Midbrain (tissue), 1 donor: ENCODE measurements at regions not wholly inside any gene's neighbourhood (a gene's known extent, or its start where the extent isn't known, plus 50 kb on each side); places are given as distances from the start of the nearest gene placed in this dataset.
"Not testable (repeated sequence)": the region's sequence is repeated elsewhere in the genome, so short reads cannot be mapped to it uniquely, and the experiment has no call there.

ENCODE experiments used
- DNase-seq: peaks from one replicate; lab custom pipeline; 2025; lab: John Stamatoyannopoulos, UW

- no peak for DNase-seq
Observed at GRCh38 chr2:109719871-109720270, 74.2 kb upstream of the RGPD5 start.

- DNase-seq, result no peak
Observed at GRCh38 chr2:109720380-109721106, 73.6 kb upstream of the RGPD5 start.

GRCh38 chr2:109721135-109721534 is 73.0 kb upstream of the RGPD5 start:
- no peak for DNase-seq

GRCh38 chr2:109721626-109722025 is 72.5 kb upstream of the RGPD5 start:
- DNase-seq, result no peak

- no peak for DNase-seq
Observed at GRCh38 chr2:109722026-109722425, 72.1 kb upstream of the RGPD5 start.

- not testable (repeated sequence) for DNase-seq
Observed at GRCh38 chr2:109722640-109723039, 71.5 kb upstream of the RGPD5 start.

GRCh38 chr2:109723153-109723552 is 71.0 kb upstream of the RGPD5 start:
- DNase-seq, result not testable (repeated sequence)

GRCh38 chr2:109724533-109725460 is 69.3 kb upstream of the RGPD5 start:
- no peak for DNase-seq

GRCh38 chr2:109726379-109727270 is 67.5 kb upstream of the RGPD5 start:
- DNase-seq, result no peak

GRCh38 chr2:109727929-109728447 is 66.1 kb upstream of the RGPD5 start:
- no peak for DNase-seq

GRCh38 chr2:109733746-109734145 is 60.4 kb upstream of the RGPD5 start:
- not testable (repeated sequence) for DNase-seq

- DNase-seq, result peak; percentile 63
Observed at GRCh38 chr2:109736177-109736827, 57.8 kb upstream of the RGPD5 start.
